Panc1 (cell line): ENCODE measurements at regions not wholly inside any gene's neighbourhood (a gene's known extent, or its start where the extent isn't known, plus 50 kb on each side); places are given as distances from the start of the nearest gene placed in this dataset.

Experiments used
- POLR2AphosphoS5 ChIP-seq: IDR thresholded peaks from 2 replicates; pipeline ENCODE4 v1.6.1; 2012; ENCODE audit warnings: mild to moderate bottlenecking, low read depth, low read length, moderate library complexity
- SIN3A ChIP-seq: IDR thresholded peaks from 2 replicates; pipeline ENCODE4 v1.6.1; 2012; ENCODE audit warnings: low read depth, mild to moderate bottlenecking, low read length, moderate library complexity, borderline replicate concordance; ENCODE audit not compliant: insufficient read depth
- TCF7L2 ChIP-seq: IDR thresholded peaks from 2 replicates; pipeline ENCODE4 v1.6.1; 2011; ENCODE audit warnings: mild to moderate bottlenecking, low read depth, low read length, inconsistent platforms
- TF ChIP-seq, protein P1 (sequence below): fragments of 450-650 bp; IDR thresholded peaks from 2 replicates; pipeline ENCODE4 v1.5.1; 2017; ENCODE audit warnings: mild to moderate bottlenecking
- TF ChIP-seq, protein P2 (sequence below), 2 experiments: IDR thresholded peaks; 2 replicates each; pipeline ENCODE4 v1.6.1; 2011 to 2012; ENCODE audit warnings: low read depth in 2 of 2, control low read depth in 1 of 2, low read length in 1 of 2, mild to moderate bottlenecking in 1 of 2, moderate library complexity in 1 of 2; ENCODE audit not compliant: insufficient read depth in 1 of 2

DNA sequence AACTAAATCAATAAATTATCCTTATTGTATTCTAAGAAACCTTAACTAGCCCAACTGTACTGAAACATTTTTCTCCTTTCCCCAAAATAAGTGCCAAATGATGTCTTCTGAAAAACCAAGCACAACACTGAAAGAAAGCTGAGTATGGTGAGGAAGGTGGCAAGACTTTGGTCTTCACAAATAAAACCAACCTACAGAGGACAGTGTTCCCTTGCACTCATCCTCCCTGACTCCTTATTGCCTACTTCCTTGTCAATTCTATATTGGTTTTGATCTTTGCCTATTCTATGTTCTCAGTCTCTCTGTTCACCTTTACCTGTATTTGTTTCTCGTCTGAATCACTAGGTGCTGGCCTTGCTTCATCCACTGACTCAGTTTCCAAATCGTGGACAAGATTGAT is 490.1 kb upstream of the ZNF385D start:
- TF ChIP-seq, protein P1, sequence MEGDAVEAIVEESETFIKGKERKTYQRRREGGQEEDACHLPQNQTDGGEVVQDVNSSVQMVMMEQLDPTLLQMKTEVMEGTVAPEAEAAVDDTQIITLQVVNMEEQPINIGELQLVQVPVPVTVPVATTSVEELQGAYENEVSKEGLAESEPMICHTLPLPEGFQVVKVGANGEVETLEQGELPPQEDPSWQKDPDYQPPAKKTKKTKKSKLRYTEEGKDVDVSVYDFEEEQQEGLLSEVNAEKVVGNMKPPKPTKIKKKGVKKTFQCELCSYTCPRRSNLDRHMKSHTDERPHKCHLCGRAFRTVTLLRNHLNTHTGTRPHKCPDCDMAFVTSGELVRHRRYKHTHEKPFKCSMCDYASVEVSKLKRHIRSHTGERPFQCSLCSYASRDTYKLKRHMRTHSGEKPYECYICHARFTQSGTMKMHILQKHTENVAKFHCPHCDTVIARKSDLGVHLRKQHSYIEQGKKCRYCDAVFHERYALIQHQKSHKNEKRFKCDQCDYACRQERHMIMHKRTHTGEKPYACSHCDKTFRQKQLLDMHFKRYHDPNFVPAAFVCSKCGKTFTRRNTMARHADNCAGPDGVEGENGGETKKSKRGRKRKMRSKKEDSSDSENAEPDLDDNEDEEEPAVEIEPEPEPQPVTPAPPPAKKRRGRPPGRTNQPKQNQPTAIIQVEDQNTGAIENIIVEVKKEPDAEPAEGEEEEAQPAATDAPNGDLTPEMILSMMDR = no peak
- TF ChIP-seq, protein P2, sequence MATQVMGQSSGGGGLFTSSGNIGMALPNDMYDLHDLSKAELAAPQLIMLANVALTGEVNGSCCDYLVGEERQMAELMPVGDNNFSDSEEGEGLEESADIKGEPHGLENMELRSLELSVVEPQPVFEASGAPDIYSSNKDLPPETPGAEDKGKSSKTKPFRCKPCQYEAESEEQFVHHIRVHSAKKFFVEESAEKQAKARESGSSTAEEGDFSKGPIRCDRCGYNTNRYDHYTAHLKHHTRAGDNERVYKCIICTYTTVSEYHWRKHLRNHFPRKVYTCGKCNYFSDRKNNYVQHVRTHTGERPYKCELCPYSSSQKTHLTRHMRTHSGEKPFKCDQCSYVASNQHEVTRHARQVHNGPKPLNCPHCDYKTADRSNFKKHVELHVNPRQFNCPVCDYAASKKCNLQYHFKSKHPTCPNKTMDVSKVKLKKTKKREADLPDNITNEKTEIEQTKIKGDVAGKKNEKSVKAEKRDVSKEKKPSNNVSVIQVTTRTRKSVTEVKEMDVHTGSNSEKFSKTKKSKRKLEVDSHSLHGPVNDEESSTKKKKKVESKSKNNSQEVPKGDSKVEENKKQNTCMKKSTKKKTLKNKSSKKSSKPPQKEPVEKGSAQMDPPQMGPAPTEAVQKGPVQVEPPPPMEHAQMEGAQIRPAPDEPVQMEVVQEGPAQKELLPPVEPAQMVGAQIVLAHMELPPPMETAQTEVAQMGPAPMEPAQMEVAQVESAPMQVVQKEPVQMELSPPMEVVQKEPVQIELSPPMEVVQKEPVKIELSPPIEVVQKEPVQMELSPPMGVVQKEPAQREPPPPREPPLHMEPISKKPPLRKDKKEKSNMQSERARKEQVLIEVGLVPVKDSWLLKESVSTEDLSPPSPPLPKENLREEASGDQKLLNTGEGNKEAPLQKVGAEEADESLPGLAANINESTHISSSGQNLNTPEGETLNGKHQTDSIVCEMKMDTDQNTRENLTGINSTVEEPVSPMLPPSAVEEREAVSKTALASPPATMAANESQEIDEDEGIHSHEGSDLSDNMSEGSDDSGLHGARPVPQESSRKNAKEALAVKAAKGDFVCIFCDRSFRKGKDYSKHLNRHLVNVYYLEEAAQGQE (IDR thresholded peaks at IDR 0.05; ENCODE audit: insufficient read depth in 1 of 2, low read depth in 2 of 2, low read length in 1 of 2) = no peak
- TF ChIP-seq POLR2AphosphoS5 (no peak), SIN3A (no peak), TCF7L2 (no peak)
